ENCODE measurements at regions not wholly inside any gene's neighbourhood (a gene's known extent, or its start where the extent isn't known, plus 50 kb on each side); places are given as distances from the start of the nearest gene placed in this dataset.

GRCh38 chr1:187960125-187960638 is 1131.4 kb downstream of the PLA2G4A start:
- Histone ChIP-seq H3K4me2 (ENCODE audit: low read length) (no peak overlapping the region), H2AFZ (ENCODE audit: low read length) (no peak overlapping the region), H3K36me3 (ENCODE audit: insufficient read depth, low read length) (no peaks in the 10 kb centered on the region), H3K4me3 (ENCODE audit: low read depth, low read length, poor library complexity, severe bottlenecking) (no peak overlapping the region), H3K4me1 (ENCODE audit: insufficient read depth, low read length, severe bottlenecking) (no peaks in the 10 kb centered on the region), H3K27ac (ENCODE audit: low read depth, low read length, poor library complexity, severe bottlenecking) (no peak overlapping the region), H3K79me2 (ENCODE audit: insufficient read depth, low read length) (no peaks in the 10 kb centered on the region), H3K9ac (ENCODE audit: low read length) (no peak overlapping the region), H4K20me1 (ENCODE audit: insufficient read depth, low read length) (no peaks in the 10 kb centered on the region), H3F3A (ENCODE audit: insufficient read depth, low read length) (no peaks in the 10 kb centered on the region), H3K27me3 (ENCODE audit: insufficient read depth, low read length) (no peaks in the 10 kb centered on the region), H3K9me3 (ENCODE audit: low read length) (no peaks in the 10 kb centered on the region), H3K9me2 (ENCODE audit: low read depth, low read length) (no peaks in the 10 kb centered on the region)
- TF ChIP-seq CTCF (IDR thresholded peaks at IDR 0.05; ENCODE audit: low read length) (no peak), EZH2 (IDR thresholded peaks at IDR 0.05; ENCODE audit: borderline replicate concordance, low read length) (no peak)

GRCh38 chr1:187961895-187962294 is 1133.1 kb downstream of the PLA2G4A start:
- Histone ChIP-seq H2AFZ (ENCODE audit: low read length) (no peak overlapping the region), H3K4me3 (ENCODE audit: low read depth, low read length, poor library complexity, severe bottlenecking) (no peak overlapping the region), H3K27ac (ENCODE audit: low read depth, low read length, poor library complexity, severe bottlenecking) (no peak overlapping the region), H3K4me2 (ENCODE audit: low read length) (no peak overlapping the region), H3K27me3 (ENCODE audit: insufficient read depth, low read length) (no peaks in the 10 kb centered on the region), H3F3A (ENCODE audit: insufficient read depth, low read length) (no peaks in the 10 kb centered on the region), H3K9ac (ENCODE audit: low read length) (no peak overlapping the region), H4K20me1 (ENCODE audit: insufficient read depth, low read length) (no peaks in the 10 kb centered on the region), H3K9me3 (ENCODE audit: low read length) (no peaks in the 10 kb centered on the region), H3K4me1 (ENCODE audit: insufficient read depth, low read length, severe bottlenecking) (no peaks in the 10 kb centered on the region), H3K9me2 (ENCODE audit: low read depth, low read length) (no peaks in the 10 kb centered on the region), H3K79me2 (ENCODE audit: insufficient read depth, low read length) (no peaks in the 10 kb centered on the region), H3K36me3 (ENCODE audit: insufficient read depth, low read length) (no peaks in the 10 kb centered on the region)
- no peak for TF ChIP-seq EZH2 (IDR thresholded peaks at IDR 0.05; ENCODE audit: borderline replicate concordance, low read length)
- TF ChIP-seq CTCF (IDR thresholded peaks at IDR 0.05; ENCODE audit: low read length): no peak

- no peak overlapping the region for H3K4me3 ChIP-seq (ENCODE audit: low read depth, low read length, poor library complexity, severe bottlenecking)
- no peaks in the 10 kb centered on the region for H3K4me1 ChIP-seq (ENCODE audit: insufficient read depth, low read length, severe bottlenecking)
- H3K9ac ChIP-seq (ENCODE audit: low read length): no peak overlapping the region
- no peaks in the 10 kb centered on the region for H3F3A ChIP-seq (ENCODE audit: insufficient read depth, low read length)
- H3K9me3 ChIP-seq (ENCODE audit: low read length): no peaks in the 10 kb centered on the region
- no peaks in the 10 kb centered on the region for H3K79me2 ChIP-seq (ENCODE audit: insufficient read depth, low read length)
- no peak overlapping the region for H3K4me2 ChIP-seq (ENCODE audit: low read length)
- H3K36me3 ChIP-seq (ENCODE audit: insufficient read depth, low read length): no peaks in the 10 kb centered on the region
- no peaks in the 10 kb centered on the region for H3K27me3 ChIP-seq (ENCODE audit: insufficient read depth, low read length)
- TF ChIP-seq CTCF (IDR thresholded peaks at IDR 0.05; ENCODE audit: low read length) (no peak), EZH2 (IDR thresholded peaks at IDR 0.05; ENCODE audit: borderline replicate concordance, low read length) (no peak)
- H2AFZ ChIP-seq (ENCODE audit: low read length): no peak overlapping the region
- no peak overlapping the region for H3K27ac ChIP-seq (ENCODE audit: low read depth, low read length, poor library complexity, severe bottlenecking)
- H4K20me1 ChIP-seq (ENCODE audit: insufficient read depth, low read length): no peaks in the 10 kb centered on the region
- no peaks in the 10 kb centered on the region for H3K9me2 ChIP-seq (ENCODE audit: low read depth, low read length)
Observed at GRCh38 chr1:187971851-187972250, 1143.1 kb downstream of the PLA2G4A start.
